ENCODE measurements at regions not wholly inside any gene's neighbourhood (a gene's known extent, or its start where the extent isn't known, plus 50 kb on each side); places are given as distances from the start of the nearest gene placed in this dataset.

DNA sequence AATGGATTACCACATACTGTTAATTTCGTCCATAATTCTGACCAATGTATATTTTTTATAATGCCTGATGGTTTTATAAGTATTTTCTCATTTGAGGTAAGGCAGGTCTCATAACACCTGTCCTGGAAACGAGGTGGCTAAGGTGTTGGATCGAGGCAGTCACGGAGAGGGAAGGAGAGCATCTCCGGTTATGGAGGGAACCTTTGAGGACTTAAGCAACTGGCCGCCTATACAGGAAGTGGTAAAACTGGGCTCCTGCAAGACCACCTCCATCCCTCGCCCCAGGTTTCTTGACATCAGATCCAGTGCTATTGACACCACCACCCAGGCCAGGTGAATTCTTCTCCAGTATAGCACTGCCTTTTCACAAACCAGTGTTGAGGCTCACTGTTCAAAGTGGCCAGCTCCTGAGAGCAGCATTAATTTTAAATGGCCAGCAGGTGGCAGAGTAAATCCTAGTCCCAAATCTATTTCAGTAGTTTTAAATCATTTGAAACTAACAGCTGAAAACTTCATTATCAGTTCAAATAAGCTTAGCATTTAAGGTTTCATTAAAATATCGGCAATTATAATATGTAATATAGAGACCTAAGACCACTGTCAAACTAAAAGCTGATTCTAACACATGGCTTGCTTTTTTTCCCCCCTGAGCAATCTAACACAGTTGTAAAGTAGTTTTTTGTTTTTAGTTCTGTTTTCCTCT, 100.8 kb downstream of the PPM1A start:
- peak in 4 of 10 donors; percentile 5 to 83 (median 24) for DNase-seq

DNA sequence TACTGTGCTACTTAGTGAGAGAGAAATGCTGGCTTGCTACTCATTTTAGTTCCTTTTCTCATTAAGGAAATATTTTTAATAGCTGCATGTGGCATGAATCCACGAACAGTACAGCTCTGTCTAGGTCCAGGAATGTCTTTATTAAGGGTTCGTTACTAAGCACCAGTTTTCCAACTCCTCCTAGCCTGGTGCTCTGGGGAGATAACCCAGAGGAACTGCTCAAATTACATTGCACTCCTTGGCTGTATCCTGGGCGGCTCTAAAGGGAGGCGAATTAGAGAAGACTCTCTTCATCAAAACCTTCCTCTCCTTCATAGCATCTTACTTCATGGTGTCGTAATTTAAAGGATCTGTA, 101.3 kb downstream of the PPM1A start:
- DNase-seq, result no peak
- intact Hi-C loops (cut with DNase I), result loop anchor here (1.0 to 10.0 kb wide), 2 partner anchors 134 to 212 kb away; partner anchors contain the start of gene C14orf39

More for the DNA sequence above, 100.8 kb downstream of the PPM1A start:
- intact Hi-C loops (cut with DNase I), result loop anchor here (1.0 to 10.0 kb wide), 2 partner anchors 135 to 212 kb away; partner anchors contain the start of gene C14orf39

DNA sequence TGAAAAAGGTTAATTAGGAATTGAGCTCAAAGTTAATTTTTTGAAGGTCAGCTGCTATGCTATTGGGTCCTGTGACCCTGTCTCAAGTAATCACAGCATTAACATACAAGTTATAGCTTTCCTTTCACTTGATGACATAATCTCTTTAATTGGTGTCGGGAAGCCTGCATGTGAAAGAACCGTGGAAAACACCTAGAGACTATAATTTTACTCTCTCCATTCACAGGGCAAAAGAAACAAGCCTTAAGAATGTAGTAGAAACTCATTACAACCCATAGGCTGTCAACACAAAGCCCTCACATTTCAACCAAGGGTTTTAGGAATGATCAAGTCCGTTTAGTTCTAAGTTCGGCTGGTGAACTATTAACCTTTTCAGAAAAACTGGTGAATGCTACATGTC, 104.4 kb downstream of the PPM1A start:
- intact Hi-C loops (cut with DNase I), result loop anchor here (10.0 kb wide), 1 partner anchor 131 kb away; the partner anchor contains the start of gene C14orf39
- DNase-seq, result no peak

DNA sequence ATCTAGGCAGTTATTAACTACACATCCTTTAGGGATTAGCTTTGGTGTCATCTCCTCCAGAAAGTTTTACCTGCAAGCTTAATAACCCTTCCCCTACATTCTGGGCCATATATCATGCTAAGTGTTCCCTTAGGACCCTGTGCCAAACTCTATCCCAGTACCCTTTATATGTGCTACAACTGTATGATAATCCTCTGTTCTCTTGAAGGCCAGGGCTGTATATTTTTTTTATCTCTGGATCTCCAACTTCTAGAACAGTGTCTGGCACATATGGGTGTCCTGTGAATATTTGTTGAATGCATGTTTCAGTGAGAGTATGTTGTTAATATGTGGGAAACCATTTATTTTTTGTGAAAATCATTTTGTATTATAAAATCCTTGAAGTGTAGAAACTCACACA, 106.7 kb downstream of the PPM1A start:
- no peak for DNase-seq
- intact Hi-C loops (cut with DNase I), result loop anchor here (10.0 kb wide), 1 partner anchor 129 kb away; the partner anchor contains the start of gene C14orf39

GRCh38 chr14:60356386-60356785, 107.4 kb downstream of the PPM1A start:
- no peak for DNase-seq
- intact Hi-C loops (cut with DNase I), result loop anchor here (10.0 kb wide), 1 partner anchor 128 kb away; the partner anchor contains the start of gene C14orf39

DNA sequence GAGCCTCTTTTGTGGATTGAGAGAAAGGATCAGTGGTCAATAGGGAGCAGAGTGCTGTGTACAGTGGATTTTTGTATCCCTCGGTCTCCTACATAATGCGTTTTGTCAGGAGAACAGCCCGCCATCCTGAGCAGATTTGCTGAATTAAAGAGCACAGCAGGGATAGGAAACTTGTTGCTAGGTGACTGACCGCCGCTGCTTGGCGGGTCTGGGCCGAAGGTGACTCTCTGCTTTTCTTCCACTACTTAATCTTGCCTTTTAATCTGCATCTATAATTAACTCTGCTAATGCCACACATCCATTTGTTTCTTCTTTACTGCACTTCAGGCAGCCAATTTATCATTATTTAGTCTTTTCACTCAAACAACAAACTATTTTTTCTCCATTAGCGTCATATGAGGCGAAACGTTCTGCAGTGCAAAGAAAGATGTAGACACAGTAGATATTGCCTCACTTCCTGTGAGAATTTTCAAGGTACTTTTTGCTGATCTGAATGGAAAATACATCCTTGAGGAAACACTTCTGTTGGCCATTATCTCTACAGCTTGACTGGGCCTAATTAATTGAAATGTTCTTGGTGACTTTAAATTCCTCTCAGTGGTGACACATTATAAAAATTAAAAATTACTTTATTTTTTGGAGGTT, 108.0 kb downstream of the PPM1A start:
- intact Hi-C loops (cut with DNase I), result loop anchor here (10.0 kb wide), 1 partner anchor 128 kb away; the partner anchor contains the start of gene C14orf39
- DNase-seq, result peak in 1 of 10 donors; percentile 54

- intact Hi-C loops (cut with DNase I), result loop anchor here (10.0 kb wide), 1 partner anchor 127 kb away; the partner anchor contains the start of gene C14orf39
- no peak for DNase-seq
Observed at GRCh38 chr14:60357551-60358149, 108.6 kb downstream of the PPM1A start.

- intact Hi-C loops (cut with DNase I), result no loop called here
- DNase-seq, result no peak
Observed at GRCh38 chr14:60363275-60363674, 114.3 kb downstream of the PPM1A start.

GRCh38 chr14:60363687-60364086, 114.7 kb downstream of the PPM1A start:
- DNase-seq, result no peak
- intact Hi-C loops (cut with DNase I), result no loop called here

DNA sequence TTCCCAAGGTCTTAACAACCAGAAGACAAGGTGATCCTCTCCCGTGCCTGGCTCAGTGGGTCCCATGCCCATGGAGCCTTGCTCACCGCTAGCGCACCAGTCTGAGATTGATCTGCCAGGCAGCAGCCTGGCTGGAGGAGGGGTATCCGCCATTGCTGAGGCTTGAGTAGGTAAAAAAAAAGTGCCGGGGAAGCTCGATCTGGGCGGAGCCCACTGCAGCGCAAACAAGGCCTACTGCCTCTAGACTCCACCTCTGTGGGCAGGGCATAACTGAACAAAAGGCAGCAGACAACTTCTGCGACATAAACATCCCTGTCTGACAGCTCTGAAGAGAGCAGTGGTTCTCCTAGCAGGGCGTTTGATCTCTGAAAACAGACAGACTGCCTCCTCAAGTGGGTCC, 104.0 kb downstream of the C14orf39 start:
- intact Hi-C loops (cut with DNase I), result no loop called here
- DNase-seq, result no peak
